ENCODE measurements at regions not wholly inside any gene's neighbourhood (a gene's known extent, or its start where the extent isn't known, plus 50 kb on each side); places are given as distances from the start of the nearest gene placed in this dataset.

DNA sequence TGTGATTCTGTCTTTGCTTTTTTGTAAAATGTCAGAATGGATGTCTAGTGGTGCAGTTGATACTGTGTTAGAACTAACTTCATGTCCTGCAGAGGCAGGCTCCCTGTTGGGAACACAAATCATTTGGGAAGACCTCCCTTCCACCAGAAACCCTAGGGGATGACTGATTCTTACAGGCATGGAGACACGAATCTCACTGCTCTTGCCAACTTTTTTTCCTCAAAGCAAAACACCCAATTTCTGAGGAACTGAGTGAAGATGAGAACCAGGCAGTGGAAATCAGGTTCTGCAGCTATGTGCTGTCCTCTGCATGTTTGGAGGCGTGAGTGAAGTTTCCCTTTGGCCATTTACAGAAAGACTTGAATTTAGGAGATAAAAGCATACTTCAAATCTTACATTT lies 87.5 kb upstream of the CSNK1A1L start:
- TF ChIP-seq, protein P1, sequence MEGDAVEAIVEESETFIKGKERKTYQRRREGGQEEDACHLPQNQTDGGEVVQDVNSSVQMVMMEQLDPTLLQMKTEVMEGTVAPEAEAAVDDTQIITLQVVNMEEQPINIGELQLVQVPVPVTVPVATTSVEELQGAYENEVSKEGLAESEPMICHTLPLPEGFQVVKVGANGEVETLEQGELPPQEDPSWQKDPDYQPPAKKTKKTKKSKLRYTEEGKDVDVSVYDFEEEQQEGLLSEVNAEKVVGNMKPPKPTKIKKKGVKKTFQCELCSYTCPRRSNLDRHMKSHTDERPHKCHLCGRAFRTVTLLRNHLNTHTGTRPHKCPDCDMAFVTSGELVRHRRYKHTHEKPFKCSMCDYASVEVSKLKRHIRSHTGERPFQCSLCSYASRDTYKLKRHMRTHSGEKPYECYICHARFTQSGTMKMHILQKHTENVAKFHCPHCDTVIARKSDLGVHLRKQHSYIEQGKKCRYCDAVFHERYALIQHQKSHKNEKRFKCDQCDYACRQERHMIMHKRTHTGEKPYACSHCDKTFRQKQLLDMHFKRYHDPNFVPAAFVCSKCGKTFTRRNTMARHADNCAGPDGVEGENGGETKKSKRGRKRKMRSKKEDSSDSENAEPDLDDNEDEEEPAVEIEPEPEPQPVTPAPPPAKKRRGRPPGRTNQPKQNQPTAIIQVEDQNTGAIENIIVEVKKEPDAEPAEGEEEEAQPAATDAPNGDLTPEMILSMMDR (IDR thresholded peaks at IDR 0.05 in 8 of 11, conservative IDR thresholded peaks at IDR 0.05 in 3 of 11) = no peak
- TF ChIP-seq POLR2AphosphoS5 (IDR thresholded peaks at IDR 0.05) (no peak), POLR2A (IDR thresholded peaks at IDR 0.05) (no peak)
